ENCODE measurements at regions not wholly inside any gene's neighbourhood (a gene's known extent, or its start where the extent isn't known, plus 50 kb on each side); places are given as distances from the start of the nearest gene placed in this dataset.

GRCh38 chr21:14683063-14683462 is 136.9 kb upstream of the SAMSN1 start:
- Histone ChIP-seq H3K27ac (ENCODE audit: control insufficient read depth, insufficient read depth, low read length) (no peak overlapping the region), H3K9ac (ENCODE audit: control insufficient read depth, extremely low read depth, insufficient read depth, low read length) (no peak overlapping the region), H3K9me3 (ENCODE audit: control insufficient read depth, low read depth, low read length) (no peaks in the 10 kb centered on the region), H3K4me2 (ENCODE audit: control insufficient read depth, extremely low read depth, insufficient read depth, low read depth, low read length) (no peak overlapping the region), H3K4me1 (ENCODE audit: control insufficient read depth, extremely low read depth, insufficient read depth, low read length) (no peaks in the 10 kb centered on the region), H2AFZ (ENCODE audit: control insufficient read depth, low read length) (no peak overlapping the region), H3K4me3 (ENCODE audit: control insufficient read depth in 2 of 3, extremely low read depth in 1 of 3, insufficient read depth in 2 of 3, low read depth in 1 of 3, low read length in 3 of 3) (no peak overlapping the region), H3K9me1 (ENCODE audit: control insufficient read depth, extremely low read depth, insufficient read depth, low read length) (no peaks in the 10 kb centered on the region), H4K20me1 (ENCODE audit: control insufficient read depth, extremely low read depth, insufficient read depth, low read length) (no peaks in the 10 kb centered on the region), H3K79me2 (ENCODE audit: control insufficient read depth, insufficient read depth, low read length) (no peaks in the 10 kb centered on the region), H3K27me3 (ENCODE audit: control insufficient read depth, extremely low read depth, insufficient read depth, low read length) (no peaks in the 10 kb centered on the region), H3K36me3 (ENCODE audit: control insufficient read depth in 2 of 2, extremely low read depth in 1 of 2, insufficient read depth in 2 of 2, low read length in 2 of 2) (no peaks in the 10 kb centered on the region)
- dilution Hi-C loops (cut with MboI; ENCODE audit: extremely low pct_ligation_motif_present, low sequenced_read_pairs), result no loop called here
- no peak for FAIRE-seq
- TF ChIP-seq EZH2 (IDR thresholded peaks at IDR 0.05; ENCODE audit: low read length) (no peak), CTCF (optimal IDR thresholded peaks at IDR 0.05 in 1 of 3, IDR thresholded peaks at IDR 0.05 in 1 of 3, conservative IDR thresholded peaks at IDR 0.05 in 1 of 3; ENCODE audit: extremely low read depth in 1 of 3, insufficient read depth in 2 of 3, low read length in 3 of 3) (no peak)
- no peak for DNase-seq (ENCODE audit: low read depth, low spot score)

DNA sequence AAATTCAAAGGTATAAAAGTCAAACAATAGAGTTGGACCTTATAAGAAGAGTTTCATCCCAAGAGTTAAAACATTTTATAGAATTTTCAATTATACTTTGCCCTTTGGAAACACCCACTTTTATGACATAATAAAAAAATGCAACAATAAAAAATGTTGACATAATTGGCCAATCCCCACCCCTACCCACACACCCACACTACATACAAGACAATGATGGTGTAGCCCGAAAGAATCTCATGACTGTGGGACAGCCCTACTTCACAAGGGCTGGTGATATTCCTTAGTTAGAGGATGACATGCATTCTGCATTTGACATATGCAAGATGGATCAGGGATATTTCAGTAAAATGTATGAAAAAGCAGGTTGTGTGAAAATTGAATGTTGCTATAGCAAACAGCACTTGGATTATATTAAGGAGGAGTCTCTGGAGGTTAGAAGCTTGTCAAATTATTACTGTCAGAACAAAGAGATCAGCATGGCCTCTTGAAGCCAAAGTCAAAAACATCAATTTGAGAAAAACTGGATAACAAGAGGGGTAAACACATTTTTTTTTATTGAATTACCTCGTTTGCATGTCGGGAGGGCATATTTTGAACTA is 133.0 kb upstream of the SAMSN1 start:
- Histone ChIP-seq H3K4me1 (ENCODE audit: control insufficient read depth, extremely low read depth, insufficient read depth, low read length) (no peaks in the 10 kb centered on the region), H4K20me1 (ENCODE audit: control insufficient read depth, extremely low read depth, insufficient read depth, low read length) (no peaks in the 10 kb centered on the region), H3K9me1 (ENCODE audit: control insufficient read depth, extremely low read depth, insufficient read depth, low read length) (no peaks in the 10 kb centered on the region), H2AFZ (ENCODE audit: control insufficient read depth, low read length) (no peak overlapping the region), H3K27me3 (ENCODE audit: control insufficient read depth, extremely low read depth, insufficient read depth, low read length) (no peaks in the 10 kb centered on the region), H3K9ac (ENCODE audit: control insufficient read depth, extremely low read depth, insufficient read depth, low read length) (no peak overlapping the region), H3K4me3 (ENCODE audit: control insufficient read depth in 2 of 3, extremely low read depth in 1 of 3, insufficient read depth in 2 of 3, low read depth in 1 of 3, low read length in 3 of 3) (no peak overlapping the region), H3K9me3 (ENCODE audit: control insufficient read depth, low read depth, low read length) (no peaks in the 10 kb centered on the region), H3K79me2 (ENCODE audit: control insufficient read depth, insufficient read depth, low read length) (no peaks in the 10 kb centered on the region), H3K36me3 (ENCODE audit: control insufficient read depth in 2 of 2, extremely low read depth in 1 of 2, insufficient read depth in 2 of 2, low read length in 2 of 2) (no peaks in the 10 kb centered on the region), H3K4me2 (ENCODE audit: control insufficient read depth, extremely low read depth, insufficient read depth, low read depth, low read length) (no peak overlapping the region), H3K27ac (ENCODE audit: control insufficient read depth, insufficient read depth, low read length) (no peak overlapping the region)
- FAIRE-seq, result no peak
- TF ChIP-seq CTCF (optimal IDR thresholded peaks at IDR 0.05 in 1 of 3, IDR thresholded peaks at IDR 0.05 in 1 of 3, conservative IDR thresholded peaks at IDR 0.05 in 1 of 3; ENCODE audit: extremely low read depth in 1 of 3, insufficient read depth in 2 of 3, low read length in 3 of 3), result no peak
- no peak for TF ChIP-seq EZH2 (IDR thresholded peaks at IDR 0.05; ENCODE audit: low read length)
- dilution Hi-C loops (cut with MboI; ENCODE audit: extremely low pct_ligation_motif_present, low sequenced_read_pairs), result no loop called here
- no peak for DNase-seq (ENCODE audit: low read depth, low spot score)
